ENCODE measurements at regions not wholly inside any gene's neighbourhood (a gene's known extent, or its start where the extent isn't known, plus 50 kb on each side); places are given as distances from the start of the nearest gene placed in this dataset.
"Not testable (repeated sequence)": the region's sequence is repeated elsewhere in the genome, so short reads cannot be mapped to it uniquely, and the experiment has no call there.

- DNase-seq: no peak
Observed at GRCh38 chr10:42989481-42989921, 87.4 kb upstream of the RET start.

GRCh38 chr10:42990016-42990720, 86.7 kb upstream of the RET start:
- DNase-seq: no peak

- DNase-seq: no peak
Observed at GRCh38 chr10:42990721-42991441, 86.0 kb upstream of the RET start.

GRCh38 chr10:42991442-42992098, 85.3 kb upstream of the RET start:
- no peak for DNase-seq

- DNase-seq: no peak
Observed at GRCh38 chr10:42992156-42992956, 84.5 kb upstream of the RET start.

- DNase-seq: no peak
Observed at GRCh38 chr10:42992957-42993390, 83.9 kb upstream of the RET start.

- DNase-seq: not testable (repeated sequence)
Observed at GRCh38 chr10:42994909-42995308, 82.0 kb upstream of the RET start.

- DNase-seq: no peak
Observed at GRCh38 chr10:42995537-42995936, 81.3 kb upstream of the RET start.

GRCh38 chr10:42996588-42996987, 80.3 kb upstream of the RET start:
- DNase-seq: no peak

GRCh38 chr10:42997151-42997848, 79.6 kb upstream of the RET start:
- no peak for DNase-seq

GRCh38 chr10:42997849-42998165, 79.1 kb upstream of the RET start:
- DNase-seq: no peak

GRCh38 chr10:42998481-42999384, 78.1 kb upstream of the RET start:
- DNase-seq: no peak

- no peak for DNase-seq
Observed at GRCh38 chr10:42999385-43000020, 77.4 kb upstream of the RET start.

GRCh38 chr10:43000021-43000411, 76.9 kb upstream of the RET start:
- no peak for DNase-seq

- no peak for DNase-seq
Observed at GRCh38 chr10:43000651-43001426, 76.0 kb upstream of the RET start.

GRCh38 chr10:43001427-43001795, 75.5 kb upstream of the RET start:
- DNase-seq: no peak

- DNase-seq: no peak
Observed at GRCh38 chr10:43002596-43002995, 74.3 kb upstream of the RET start.

GRCh38 chr10:43006490-43006889, 70.4 kb upstream of the RET start:
- no peak for DNase-seq

GRCh38 chr10:43012578-43012977, 64.3 kb upstream of the RET start:
- no peak for DNase-seq

- no peak for DNase-seq
Observed at GRCh38 chr10:43013065-43013464, 63.8 kb upstream of the RET start.

Data from stimulated activated CD4-positive, alpha-beta T cell treated with anti-CD3 and anti-CD28 coated beads, Interleukin-4, amount 100 ng/mL, for 4 hours (primary cell).